ENCODE measurements at regions not wholly inside any gene's neighbourhood (a gene's known extent, or its start where the extent isn't known, plus 50 kb on each side); places are given as distances from the start of the nearest gene placed in this dataset.
"Not testable (repeated sequence)": the region's sequence is repeated elsewhere in the genome, so short reads cannot be mapped to it uniquely, and the experiment has no call there.

DNA sequence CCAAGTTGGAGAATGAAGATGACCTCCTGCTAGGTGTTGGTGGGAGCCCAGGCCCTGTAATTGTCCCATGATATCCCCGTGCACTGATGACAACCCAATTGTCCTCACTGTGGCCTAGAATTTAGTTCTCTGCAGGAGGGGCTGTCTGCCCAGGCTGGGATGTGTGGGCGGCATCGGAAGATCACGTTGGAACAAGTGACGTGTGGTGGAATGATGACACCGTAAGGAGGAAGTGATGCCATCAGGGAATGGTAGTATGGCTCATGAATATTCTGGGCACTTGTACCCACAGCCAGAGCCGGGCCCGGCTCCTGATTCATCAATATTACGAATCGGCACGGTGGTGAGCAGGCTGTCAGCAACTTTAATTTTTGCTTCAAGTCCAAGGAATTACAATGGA is 111.6 kb downstream of the MIAT start:
- DNase-seq (ENCODE audit: low read depth in 3 of 3) = no peak

DNA sequence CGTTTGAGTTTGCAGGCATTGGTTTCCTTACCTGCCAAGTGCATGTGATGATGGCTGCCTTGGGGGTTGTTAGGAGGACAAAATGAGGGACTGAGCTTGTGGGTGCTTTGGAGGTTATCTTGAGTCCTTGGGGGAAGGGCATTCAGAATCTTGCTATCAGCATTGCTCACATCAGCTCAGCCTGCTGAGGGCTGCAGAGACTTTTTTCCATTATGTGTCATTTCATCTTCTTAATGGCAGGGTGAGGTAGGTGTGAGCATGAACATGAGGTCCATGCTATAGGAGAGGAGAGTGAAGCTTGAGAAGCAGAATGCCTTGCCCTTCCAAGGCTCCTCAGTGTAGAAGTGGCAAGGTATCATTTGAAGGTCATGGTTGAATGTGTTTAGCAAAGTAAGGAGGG is 112.3 kb downstream of the MIAT start:
- DNase-seq (ENCODE audit: low read depth in 3 of 3) = no peak

GRCh38 chr22:26770624-26771023 is 113.2 kb downstream of the MIAT start:
- no peak for DNase-seq (ENCODE audit: low read depth in 3 of 3)

- DNase-seq (ENCODE audit: low read depth in 3 of 3) = not testable (repeated sequence)
Measured at GRCh38 chr22:26773054-26773453, 115.7 kb downstream of the MIAT start.

- no peak for DNase-seq (ENCODE audit: low read depth in 3 of 3)
Measured at GRCh38 chr22:26775394-26775793, 118.0 kb downstream of the MIAT start.

DNA sequence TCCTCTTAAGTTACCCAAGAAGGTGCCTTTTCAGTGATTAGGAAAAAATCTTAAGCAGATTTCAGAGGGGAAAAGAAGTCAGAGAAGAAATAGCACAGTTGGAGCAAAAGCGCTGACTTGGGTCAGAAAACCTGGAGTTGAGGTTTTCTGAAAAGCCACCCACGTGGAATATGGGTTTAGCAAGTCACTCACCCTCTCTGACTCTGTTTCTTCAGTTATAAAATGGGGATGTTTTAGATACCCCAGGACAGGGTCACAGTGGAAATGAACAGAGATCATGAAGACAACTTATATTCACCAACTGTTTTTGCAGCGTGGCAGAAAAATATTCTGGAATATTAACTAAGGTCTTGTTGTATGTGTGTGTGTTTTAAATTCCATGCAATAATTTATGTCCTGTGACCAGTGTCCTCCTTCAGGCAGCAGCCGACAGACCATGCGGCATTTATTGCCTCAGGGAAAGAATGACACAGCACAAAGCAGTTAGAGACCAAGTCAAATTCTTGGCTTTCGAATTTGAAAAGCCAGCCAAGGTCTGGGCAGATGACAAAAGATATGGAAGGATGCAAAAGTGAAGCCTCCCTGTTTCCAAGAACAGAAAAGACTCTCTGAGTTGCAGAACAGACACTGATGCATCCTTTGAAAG is 119.9 kb downstream of the MIAT start:
- DNase-seq (ENCODE audit: low read depth in 3 of 3) = no peak

DNA sequence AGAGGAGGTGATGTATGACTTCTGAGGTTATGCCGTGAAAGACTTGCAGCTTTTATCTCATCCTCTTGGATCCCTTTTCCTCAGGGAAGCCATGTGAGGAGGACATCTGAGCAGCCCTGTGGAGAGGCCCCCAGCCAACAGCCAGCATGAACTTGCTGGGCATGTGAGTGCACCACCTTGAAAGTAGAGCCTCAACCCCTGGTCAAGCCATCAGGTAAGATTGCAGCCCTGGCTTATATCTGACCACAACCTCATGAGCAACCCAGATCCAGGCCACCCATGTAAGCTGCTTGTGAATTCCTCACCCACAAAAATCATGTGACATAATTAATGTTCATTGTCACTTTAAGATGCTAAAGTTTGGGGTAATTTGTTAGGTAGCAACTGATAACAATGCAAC is 121.0 kb downstream of the MIAT start:
- DNase-seq (ENCODE audit: low read depth in 3 of 3) = no peak

GRCh38 chr22:26779108-26779507 is 121.7 kb downstream of the MIAT start:
- DNase-seq (ENCODE audit: low read depth in 3 of 3) = no peak

DNA sequence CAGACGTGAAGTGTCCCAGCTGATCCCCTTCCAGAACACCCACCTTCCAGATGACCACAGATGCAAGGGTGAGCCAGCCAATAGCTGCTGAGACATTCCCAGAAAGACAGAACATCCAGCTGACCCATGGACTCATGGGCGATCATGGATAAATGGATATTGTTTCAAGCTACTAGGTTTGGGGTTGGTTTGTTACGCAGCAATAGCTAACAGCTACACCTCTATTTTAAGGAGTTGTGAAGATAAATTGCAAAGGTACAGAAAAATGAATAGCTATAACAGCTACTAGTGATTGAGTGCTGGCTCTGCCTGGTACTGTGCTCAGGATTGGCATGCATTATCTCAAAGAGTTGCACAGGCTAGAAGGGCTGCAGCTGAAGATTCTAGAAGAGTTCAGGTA is 122.5 kb downstream of the MIAT start:
- DNase-seq (ENCODE audit: low read depth in 3 of 3) = no peak

GRCh38 chr22:26780521-26780920 is 123.1 kb downstream of the MIAT start:
- no peak for DNase-seq (ENCODE audit: low read depth in 3 of 3)

DNA sequence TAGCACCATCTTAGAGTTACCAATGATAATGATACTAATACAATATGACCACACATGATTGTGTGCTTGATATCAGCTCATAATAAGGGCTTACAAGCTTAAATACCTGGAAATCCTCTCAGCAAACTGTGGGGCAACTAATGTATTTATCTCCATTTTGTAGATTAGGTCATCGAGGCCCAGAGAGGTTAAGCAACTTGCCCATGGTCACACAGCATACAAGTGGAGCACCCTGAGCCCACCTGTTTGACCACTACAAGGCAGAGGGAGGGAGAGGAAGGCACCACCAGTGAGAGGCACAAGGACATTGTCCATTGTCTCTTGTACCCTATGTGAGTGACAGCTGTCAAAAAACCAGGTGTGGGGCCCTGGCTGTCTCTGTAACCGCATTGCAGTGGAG is 123.7 kb downstream of the MIAT start:
- no peak for DNase-seq (ENCODE audit: low read depth in 3 of 3)

DNA sequence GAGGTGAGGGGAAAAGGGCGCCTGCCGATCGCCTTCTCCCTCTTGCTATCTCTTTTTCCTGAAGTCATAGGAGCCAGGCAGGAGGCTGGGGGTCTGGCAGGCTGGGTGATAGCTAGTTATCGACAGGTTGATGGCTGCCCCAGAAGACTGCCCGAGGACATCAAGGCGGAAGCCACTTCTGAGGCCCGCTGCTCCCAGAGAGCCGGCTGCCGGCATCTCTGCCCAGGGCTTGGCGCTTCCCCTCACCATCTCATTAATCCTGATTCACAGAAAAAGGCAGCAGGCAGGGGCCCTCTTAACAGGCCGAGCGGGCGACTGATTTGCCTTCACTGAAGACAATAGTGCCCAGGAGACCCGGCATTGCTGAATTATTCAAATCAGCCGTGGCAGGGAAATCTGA is 124.2 kb downstream of the MIAT start:
- no peak for DNase-seq (ENCODE audit: low read depth in 3 of 3)

DNA sequence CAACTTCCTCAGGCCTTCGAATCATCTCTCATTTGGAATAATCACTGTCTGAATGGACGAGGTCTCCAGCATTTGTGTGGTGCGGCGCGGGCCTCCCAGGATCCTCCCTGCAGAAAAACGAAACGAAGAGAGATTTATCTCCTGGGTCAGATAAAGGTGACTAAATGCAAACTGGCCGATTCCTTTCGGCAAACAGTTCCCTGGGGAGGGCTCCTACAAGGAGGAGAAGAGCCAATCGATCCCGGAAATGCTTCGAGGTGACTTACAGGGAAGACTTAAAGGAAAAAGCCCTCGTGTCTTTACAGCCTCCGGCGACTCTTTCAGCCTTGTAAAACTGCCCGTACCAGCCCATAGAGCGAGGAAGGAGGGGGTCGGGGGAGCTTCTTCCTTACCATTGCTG is 126.5 kb downstream of the MIAT start:
- no peak for DNase-seq (ENCODE audit: low read depth in 3 of 3)

GRCh38 chr22:26784772-26785171 is 127.4 kb downstream of the MIAT start:
- DNase-seq (ENCODE audit: low read depth in 3 of 3) = no peak

GRCh38 chr22:26785932-26786331 is 128.5 kb downstream of the MIAT start:
- no peak for DNase-seq (ENCODE audit: low read depth in 3 of 3)

- no peak for DNase-seq (ENCODE audit: low read depth in 3 of 3)
Measured at GRCh38 chr22:26786398-26786797, 129.0 kb downstream of the MIAT start.

DNA sequence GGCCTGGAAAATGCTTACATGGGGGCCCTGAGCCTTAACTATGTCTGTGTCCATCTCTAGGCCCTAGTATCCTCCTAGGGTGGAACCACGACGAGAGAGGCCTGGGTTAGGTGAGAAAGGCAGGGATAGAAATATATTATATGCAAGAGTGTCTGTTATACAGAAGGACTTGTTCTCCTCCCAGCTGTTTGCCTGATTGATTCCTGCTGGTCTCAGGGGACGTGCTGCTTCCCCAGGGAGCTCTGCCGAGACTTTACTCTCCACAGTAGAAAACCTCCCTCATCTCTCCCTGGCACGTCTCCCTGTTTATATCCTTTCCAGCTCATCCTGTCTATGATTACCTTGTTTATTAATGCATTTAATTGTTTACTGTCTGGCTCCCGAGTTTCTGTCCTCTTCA is 132.6 kb downstream of the MIAT start:
- no peak for DNase-seq (ENCODE audit: low read depth in 3 of 3)

- DNase-seq (ENCODE audit: low read depth in 3 of 3) = no peak
Measured at GRCh38 chr22:26792522-26792921, 135.1 kb downstream of the MIAT start.

- no peak for DNase-seq (ENCODE audit: low read depth in 3 of 3)
Measured at GRCh38 chr22:26796785-26797184, 139.4 kb downstream of the MIAT start.

GRCh38 chr22:26797910-26798309 is 140.5 kb downstream of the MIAT start:
- no peak for DNase-seq (ENCODE audit: low read depth in 3 of 3)

GRCh38 chr22:26798462-26799065 is 141.2 kb downstream of the MIAT start:
- DNase-seq (ENCODE audit: low read depth in 3 of 3) = no peak

DNA sequence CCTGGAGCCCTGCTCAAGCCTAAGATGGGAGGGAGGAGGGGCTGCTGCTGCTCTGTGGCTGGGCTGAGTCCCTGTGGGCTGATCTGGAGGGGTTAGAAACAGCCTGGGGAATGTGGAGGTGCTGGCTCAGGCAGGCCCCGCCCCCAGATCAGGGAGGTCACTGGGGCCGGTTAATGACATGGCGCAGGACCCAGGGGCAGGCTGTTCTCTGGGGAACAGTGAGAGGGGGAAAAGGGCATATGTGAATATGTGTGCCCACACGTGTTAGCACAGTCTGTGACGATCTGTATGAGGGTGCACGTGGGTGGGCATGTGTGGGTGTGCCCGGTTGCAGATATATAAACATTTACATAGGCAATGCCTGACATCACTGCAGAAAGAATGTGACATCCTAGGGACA is 143.5 kb downstream of the MIAT start:
- DNase-seq (ENCODE audit: low read depth in 3 of 3) = no peak

GRCh38 chr22:26801449-26801848 is 144.1 kb downstream of the MIAT start:
- DNase-seq (ENCODE audit: low read depth in 3 of 3) = no peak

- DNase-seq (ENCODE audit: low read depth in 3 of 3) = no peak
Measured at GRCh38 chr22:26804315-26804714, 146.9 kb downstream of the MIAT start.

Data from stimulated activated CD4-positive, alpha-beta T cell treated with anti-CD3 and anti-CD28 coated beads, TNF-alpha, amount 100 ng/mL, for 4 hours (primary cell).